Common myeloid progenitor, CD34-positive (primary cell): ENCODE measurements at regions not wholly inside any gene's neighbourhood (a gene's known extent, or its start where the extent isn't known, plus 50 kb on each side); places are given as distances from the start of the nearest gene placed in this dataset.

Source experiments
- CTCF ChIA-PET: fragments of 350-600 bp; sonication (Branson Sonifier 250); formaldehyde crosslinking; loops from one replicate; lab custom pipeline; 2021; ENCODE audit warnings: antibody characterized with exemption; lab: Charles Lee
- POLR2A ChIA-PET: fragments of 350-600 bp; sonication (Branson Sonifier 250); formaldehyde crosslinking; loops from one replicate; lab custom pipeline; 2021; ENCODE audit warnings: antibody characterized with exemption; lab: Charles Lee
- DNase-seq, 3 donors: peaks; one replicate each; pipeline versions ENCODE4 v3.0.0 to v3.0.0-alpha.2; 2013
- H3K27ac ChIP-seq, 2 experiments: 1 replicate in 1 of 2; 2 replicates in 1 of 2; pipeline ENCODE4 v1.7.0; 2013; ENCODE audit warnings: inconsistent platforms in 2 of 2, low read length in 2 of 2, mild to moderate bottlenecking in 2 of 2, low read depth in 1 of 2, moderate library complexity in 1 of 2; ENCODE audit not compliant: severe bottlenecking in 2 of 2, insufficient read depth in 1 of 2, poor library complexity in 1 of 2
- H3K27me3 ChIP-seq, 5 experiments: replicated peaks in 2 of 5; 1 replicate in 3 of 5; 2 replicates in 2 of 5; pipeline versions ENCODE4 v1.6.1 to v1.7.0; 2013; ENCODE audit warnings: low read length in 4 of 5, mild to moderate bottlenecking in 2 of 5, moderate library complexity in 2 of 5, inconsistent platforms in 1 of 5; ENCODE audit not compliant: insufficient read depth in 5 of 5, control insufficient read depth in 4 of 5
- H3K36me3 ChIP-seq, 4 experiments: 1 replicate in 2 of 4; 2 replicates in 2 of 4; pipeline versions ENCODE4 v1.6.1 to v1.7.0; 2013; ENCODE audit warnings: low read length in 3 of 4, control low read depth in 1 of 4, mild to moderate bottlenecking in 1 of 4; ENCODE audit not compliant: control insufficient read depth in 4 of 4, insufficient read depth in 4 of 4
- H3K4me1 ChIP-seq, 4 experiments: 1 replicate in 3 of 4; 2 replicates in 1 of 4; pipeline versions ENCODE4 v1.6.1 to v1.7.1; 2013; ENCODE audit warnings: low read length in 3 of 4, mild to moderate bottlenecking in 3 of 4, control low read depth in 1 of 4, inconsistent platforms in 1 of 4, moderate library complexity in 1 of 4; ENCODE audit not compliant: control insufficient read depth in 4 of 4, insufficient read depth in 4 of 4; ENCODE audit errors: control extremely low read depth in 1 of 4
- H3K4me3 ChIP-seq, 7 experiments: 1 replicate in 4 of 7; 2 replicates in 3 of 7; pipeline versions ENCODE4 v1.5.1 to v1.7.0; 2013; ENCODE audit warnings: mild to moderate bottlenecking in 7 of 7, low read length in 6 of 7, moderate library complexity in 6 of 7, inconsistent platforms in 2 of 7, low read depth in 2 of 7, control low read depth in 1 of 7; ENCODE audit not compliant: insufficient read depth in 4 of 7, control insufficient read depth in 1 of 7; ENCODE audit errors: extremely low read depth in 1 of 7
- H3K9me3 ChIP-seq, 5 experiments: 1 replicate in 4 of 5; 2 replicates in 1 of 5; pipeline versions ENCODE4 v1.6.1 to v1.7.1; 2013; ENCODE audit warnings: low read length in 4 of 5, mild to moderate bottlenecking in 2 of 5, inconsistent platforms in 1 of 5, low read depth in 1 of 5, moderate library complexity in 1 of 5; ENCODE audit not compliant: control insufficient read depth in 4 of 5, insufficient read depth in 2 of 5; ENCODE audit errors: control extremely low read depth in 1 of 5
- WGBS: methylation state at CpG from one replicate; pipeline ENCODE4 v1.1.5; 2013; ENCODE audit not compliant: insufficient coverage; 5-methylcytosine and 5-hydroxymethylcytosine counted together

DNA sequence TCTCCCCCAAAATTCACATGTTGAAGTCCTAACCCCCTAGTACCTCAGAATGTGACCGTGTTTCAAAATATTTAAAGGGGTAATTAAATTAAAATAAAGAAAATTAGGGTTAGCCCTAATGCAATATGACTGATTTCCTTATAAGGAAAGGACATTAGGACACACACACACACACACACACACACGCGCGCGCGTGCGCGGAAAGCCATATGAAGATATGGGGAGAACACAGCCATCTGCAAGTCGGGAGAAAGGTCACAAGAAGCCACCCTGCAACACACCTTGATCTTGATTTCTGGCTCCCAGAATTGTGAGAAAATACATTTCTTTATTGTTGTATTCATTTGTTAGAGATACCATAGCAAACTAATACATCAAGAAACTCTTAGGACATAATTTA, 54.6 kb upstream of the STXBP5L start:
- H3K4me3 ChIP-seq = no peak overlapping the region
- H3K9me3 ChIP-seq = no peaks in the 10 kb centered on the region
- no peaks in the 10 kb centered on the region for H3K4me1 ChIP-seq
- ChIA-PET CTCF (no interaction called here), POLR2A (no interaction called here)
- peaks cover 0 to 2% (median 0%) of the 10 kb centered on the region in 5 experiments for H3K27me3 ChIP-seq
- H3K36me3 ChIP-seq = no peaks in the 10 kb centered on the region
- no peak overlapping the region for H3K27ac ChIP-seq
- WGBS = no CpG with 5 or more reads among the region's 9 CpGs
- DNase-seq = no peak

GRCh38 chr3:120854908-120855526, 53.0 kb upstream of the STXBP5L start:
- WGBS = no CpG with 5 or more reads among the region's 3 CpGs
- CTCF ChIA-PET = no interaction called here

DNA sequence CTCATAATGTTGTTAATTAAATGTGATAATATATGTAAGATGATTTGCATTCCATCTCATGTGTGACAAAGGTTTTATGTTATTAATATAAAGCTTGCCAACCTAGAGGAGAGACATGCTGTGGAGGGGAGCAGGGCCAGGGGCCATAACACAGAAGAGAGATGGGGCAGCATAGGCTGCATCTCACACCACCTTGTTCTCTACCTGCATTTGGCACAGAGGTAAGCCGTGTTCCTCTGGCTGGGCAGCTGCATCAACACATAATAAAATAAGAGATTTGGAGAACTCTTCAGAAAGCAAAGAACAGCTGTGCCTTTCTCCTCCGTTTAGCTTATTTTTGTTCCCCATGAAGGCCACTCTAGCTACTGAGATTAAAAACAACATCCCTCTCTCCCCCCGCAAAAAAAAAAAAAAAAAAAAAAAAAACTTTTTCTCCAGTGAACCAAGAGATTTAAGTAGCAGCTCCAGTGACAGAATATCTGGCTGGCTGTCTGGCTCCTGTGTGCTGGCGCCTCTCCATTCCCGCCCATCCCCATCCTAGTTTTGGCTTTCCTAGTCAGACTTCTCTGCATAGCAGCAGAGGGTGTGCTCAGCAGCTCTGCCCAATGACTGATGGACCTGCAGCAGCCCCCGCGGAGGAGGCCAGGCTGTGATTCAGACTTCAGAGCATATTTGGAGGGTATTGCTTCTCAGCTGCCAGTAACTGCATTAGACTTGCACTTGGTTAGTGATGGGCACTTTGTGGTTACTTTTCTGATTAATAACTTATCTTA, 52.2 kb upstream of the STXBP5L start:
- H3K27me3 ChIP-seq = peaks cover 0 to 5% (median 0%) of the 10 kb centered on the region in 5 experiments
- WGBS = 84% methylated on average over 6 of the region's 7 CpGs
- H3K4me1 ChIP-seq = no peaks in the 10 kb centered on the region
- ChIA-PET CTCF (no interaction called here), POLR2A (no interaction called here)
- H3K36me3 ChIP-seq = no peaks in the 10 kb centered on the region
- no peak overlapping the region for H3K4me3 ChIP-seq
- H3K9me3 ChIP-seq = no peaks in the 10 kb centered on the region
- H3K27ac ChIP-seq = no peak overlapping the region
- DNase-seq = no peak

More at GRCh38 chr3:120854908-120855526, 53.0 kb upstream of the STXBP5L start:
- Histone ChIP-seq H3K4me1 (no peaks in the 10 kb centered on the region), H3K36me3 (no peaks in the 10 kb centered on the region), H3K27ac (no peak overlapping the region), H3K4me3 (no peak overlapping the region), H3K27me3 (peaks cover 0 to 5% (median 0%) of the 10 kb centered on the region in 5 experiments), H3K9me3 (no peaks in the 10 kb centered on the region)
- no peak for DNase-seq
- POLR2A ChIA-PET = no interaction called here
